ENCODE measurements at regions not wholly inside any gene's neighbourhood (a gene's known extent, or its start where the extent isn't known, plus 50 kb on each side); places are given as distances from the start of the nearest gene placed in this dataset.
"Not testable (repeated sequence)": the region's sequence is repeated elsewhere in the genome, so short reads cannot be mapped to it uniquely, and the experiment has no call there.

- no peak for DNase-seq (ENCODE audit: low read depth)
Observed at GRCh38 chr20:50358971-50359370, 151.2 kb upstream of the PTPN1 start.

GRCh38 chr20:50359607-50360217 is 150.5 kb upstream of the PTPN1 start:
- H3K4me3 ChIP-seq (ENCODE audit: low read depth, low read length): no peak overlapping the region
- DNase-seq (ENCODE audit: low read depth): no peak
- no peak for TF ChIP-seq CTCF (conservative IDR thresholded peaks at IDR 0.05; ENCODE audit: low read depth, low read length)

More at GRCh38 chr20:50358971-50359370, 151.2 kb upstream of the PTPN1 start:
- H3K4me3 ChIP-seq (ENCODE audit: low read depth, low read length): no peak overlapping the region
- TF ChIP-seq CTCF (conservative IDR thresholded peaks at IDR 0.05; ENCODE audit: low read depth, low read length): no peak

- TF ChIP-seq CTCF (conservative IDR thresholded peaks at IDR 0.05; ENCODE audit: low read depth, low read length): no peak
- no peak overlapping the region for H3K4me3 ChIP-seq (ENCODE audit: low read depth, low read length)
- no peak for DNase-seq (ENCODE audit: low read depth)
Observed at GRCh38 chr20:50360218-50360672, 149.9 kb upstream of the PTPN1 start.

- no peak overlapping the region for H3K4me3 ChIP-seq (ENCODE audit: low read depth, low read length)
- DNase-seq (ENCODE audit: low read depth): no peak
- TF ChIP-seq CTCF (conservative IDR thresholded peaks at IDR 0.05; ENCODE audit: low read depth, low read length): no peak
Observed at GRCh38 chr20:50360921-50361320, 149.3 kb upstream of the PTPN1 start.

GRCh38 chr20:50362177-50362576 is 148.0 kb upstream of the PTPN1 start:
- not testable (repeated sequence) for H3K4me3 ChIP-seq (ENCODE audit: low read depth, low read length); DNase-seq (ENCODE audit: low read depth)

- DNase-seq (ENCODE audit: low read depth): no peak
- no peak for TF ChIP-seq CTCF (conservative IDR thresholded peaks at IDR 0.05; ENCODE audit: low read depth, low read length)
- H3K4me3 ChIP-seq (ENCODE audit: low read depth, low read length): no peak overlapping the region
Observed at GRCh38 chr20:50363027-50363426, 147.2 kb upstream of the PTPN1 start.

GRCh38 chr20:50363479-50363878 is 146.7 kb upstream of the PTPN1 start:
- no peak overlapping the region for H3K4me3 ChIP-seq (ENCODE audit: low read depth, low read length)
- TF ChIP-seq CTCF (conservative IDR thresholded peaks at IDR 0.05; ENCODE audit: low read depth, low read length): no peak
- DNase-seq (ENCODE audit: low read depth): no peak

Data from choroid plexus epithelial cell (primary cell).